ENCODE measurements at regions not wholly inside any gene's neighbourhood (a gene's known extent, or its start where the extent isn't known, plus 50 kb on each side); places are given as distances from the start of the nearest gene placed in this dataset.

DNA sequence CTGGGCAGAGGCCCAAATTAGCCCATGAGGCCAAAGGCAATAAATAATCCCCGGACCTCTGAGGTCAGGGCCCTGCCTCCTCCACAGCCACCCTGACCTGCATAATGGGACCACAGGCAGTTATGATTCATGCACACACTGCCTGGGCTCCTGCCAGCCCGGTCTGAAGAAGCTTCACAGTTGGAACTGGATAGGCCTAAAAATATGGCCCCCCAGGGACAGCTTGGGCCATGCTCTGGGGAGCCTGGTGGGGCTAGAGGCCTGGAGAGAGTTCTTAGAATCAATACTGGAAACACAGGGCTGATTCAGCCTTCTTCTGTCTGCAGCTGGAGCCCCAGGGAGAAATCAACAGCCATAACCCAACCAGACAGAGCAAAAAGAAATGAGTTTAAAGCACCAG lies 112.8 kb upstream of the CADM1 start:
- Histone ChIP-seq H3K4me3 (no peak overlapping the region), H3K9me3 (no peaks in the 10 kb centered on the region), H3K4me1 (peaks cover 6% of the 10 kb centered on the region), H3K36me3 (ENCODE audit: insufficient read depth in 1 of 2, low read depth in 1 of 2) (no peaks in the 10 kb centered on the region), H3K27me3 (ENCODE audit: insufficient read depth in 3 of 3, low read length in 2 of 3) (no peaks in the 10 kb centered on the region), H3K27ac (no peak overlapping the region)
- peak in 3 of 4 donors; percentile 32 to 53 (median 41) for ATAC-seq
- DNase-seq: peak in 1 of 2 donors; percentile 48
- TF ChIP-seq, protein P1, sequence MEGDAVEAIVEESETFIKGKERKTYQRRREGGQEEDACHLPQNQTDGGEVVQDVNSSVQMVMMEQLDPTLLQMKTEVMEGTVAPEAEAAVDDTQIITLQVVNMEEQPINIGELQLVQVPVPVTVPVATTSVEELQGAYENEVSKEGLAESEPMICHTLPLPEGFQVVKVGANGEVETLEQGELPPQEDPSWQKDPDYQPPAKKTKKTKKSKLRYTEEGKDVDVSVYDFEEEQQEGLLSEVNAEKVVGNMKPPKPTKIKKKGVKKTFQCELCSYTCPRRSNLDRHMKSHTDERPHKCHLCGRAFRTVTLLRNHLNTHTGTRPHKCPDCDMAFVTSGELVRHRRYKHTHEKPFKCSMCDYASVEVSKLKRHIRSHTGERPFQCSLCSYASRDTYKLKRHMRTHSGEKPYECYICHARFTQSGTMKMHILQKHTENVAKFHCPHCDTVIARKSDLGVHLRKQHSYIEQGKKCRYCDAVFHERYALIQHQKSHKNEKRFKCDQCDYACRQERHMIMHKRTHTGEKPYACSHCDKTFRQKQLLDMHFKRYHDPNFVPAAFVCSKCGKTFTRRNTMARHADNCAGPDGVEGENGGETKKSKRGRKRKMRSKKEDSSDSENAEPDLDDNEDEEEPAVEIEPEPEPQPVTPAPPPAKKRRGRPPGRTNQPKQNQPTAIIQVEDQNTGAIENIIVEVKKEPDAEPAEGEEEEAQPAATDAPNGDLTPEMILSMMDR (IDR thresholded peaks at IDR 0.05): no peak
- intact Hi-C loops (cut with DNase I): no loop called here
- WGBS, 3 donors: 11 to 19% (median 18%) methylated on average over 2 of the region's 2 CpGs

DNA sequence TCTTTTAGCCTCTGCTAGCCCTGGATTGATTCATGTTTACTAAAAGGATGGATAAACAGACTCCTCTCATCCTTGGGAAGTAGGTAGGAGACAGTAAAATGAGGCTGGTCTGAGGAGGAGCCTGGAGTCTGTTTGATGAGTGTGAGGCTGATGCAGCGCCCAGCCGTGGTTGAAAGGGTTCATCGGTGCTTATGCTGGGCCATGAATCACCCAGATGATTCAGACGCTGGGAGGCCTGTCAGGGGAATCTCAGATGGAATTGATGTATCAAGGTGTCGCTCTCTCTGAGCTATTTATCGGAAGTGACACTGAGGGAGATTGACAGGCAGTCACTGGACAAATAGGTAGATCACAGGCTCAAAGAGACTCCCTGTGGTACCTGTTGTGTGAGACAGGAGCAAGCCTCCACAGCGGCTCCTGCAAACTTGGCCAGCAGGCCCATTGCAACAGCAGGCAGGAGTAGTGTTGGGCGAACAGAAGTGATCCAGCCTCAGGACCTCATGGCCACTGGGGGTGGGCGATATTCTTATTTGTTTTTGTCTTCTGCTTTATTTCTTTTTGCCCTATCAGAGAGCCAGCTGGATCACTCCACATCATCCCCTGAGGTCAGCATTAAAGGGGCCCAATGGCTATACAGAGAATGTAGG lies 109.9 kb upstream of the CADM1 start:
- Histone ChIP-seq H3K4me3 (no peak overlapping the region), H3K36me3 (ENCODE audit: insufficient read depth in 1 of 2, low read depth in 1 of 2) (no peaks in the 10 kb centered on the region), H3K4me1 (peaks cover 2% of the 10 kb centered on the region), H3K9me3 (no peaks in the 10 kb centered on the region), H3K27ac (no peak overlapping the region), H3K27me3 (ENCODE audit: insufficient read depth in 3 of 3, low read length in 2 of 3) (no peaks in the 10 kb centered on the region)
- ATAC-seq (peak in 3 of 4 donors; percentile 40 to 73 (median 60)), DNase-seq (peak in 1 of 2 donors; percentile 15)
- intact Hi-C loops (cut with DNase I): no loop called here
- TF ChIP-seq, protein P1 (IDR thresholded peaks at IDR 0.05): no peak
- WGBS, 3 donors: 87 to 92% (median 89%) methylated on average over 9 of the region's 9 CpGs

DNA sequence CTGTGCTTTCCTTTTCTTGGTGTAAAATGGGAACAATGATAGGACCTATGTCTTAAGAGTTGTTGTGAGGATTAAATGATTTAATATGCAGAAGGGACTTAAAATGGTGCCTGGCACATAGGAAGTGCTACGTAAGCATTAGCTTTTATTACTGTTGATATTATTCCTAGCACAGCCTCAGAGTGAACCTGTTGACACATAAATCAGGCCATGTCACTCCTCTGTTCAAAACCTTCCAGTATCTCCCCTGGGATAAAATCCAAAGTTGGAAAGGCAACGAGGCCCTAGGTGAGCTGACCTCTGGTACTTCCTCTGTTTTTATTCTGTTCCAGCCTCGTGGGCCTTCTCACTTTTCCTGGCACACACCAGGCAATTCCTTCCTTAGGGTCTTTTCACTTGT lies 108.8 kb upstream of the CADM1 start:
- Histone ChIP-seq H3K4me1 (peaks cover 2% of the 10 kb centered on the region), H3K27me3 (ENCODE audit: insufficient read depth in 3 of 3, low read length in 2 of 3) (no peaks in the 10 kb centered on the region), H3K36me3 (ENCODE audit: insufficient read depth in 1 of 2, low read depth in 1 of 2) (no peaks in the 10 kb centered on the region), H3K27ac (no peak overlapping the region), H3K4me3 (no peak overlapping the region), H3K9me3 (no peaks in the 10 kb centered on the region)
- WGBS, 3 donors: 13 to 21% (median 16%) methylated on average over 3 of the region's 3 CpGs
- intact Hi-C loops (cut with DNase I): no loop called here
- TF ChIP-seq, protein P1 (IDR thresholded peaks at IDR 0.05): no peak
- DNase-seq: no peak
- ATAC-seq: peak; percentile 57 to 77 (median 66)

DNA sequence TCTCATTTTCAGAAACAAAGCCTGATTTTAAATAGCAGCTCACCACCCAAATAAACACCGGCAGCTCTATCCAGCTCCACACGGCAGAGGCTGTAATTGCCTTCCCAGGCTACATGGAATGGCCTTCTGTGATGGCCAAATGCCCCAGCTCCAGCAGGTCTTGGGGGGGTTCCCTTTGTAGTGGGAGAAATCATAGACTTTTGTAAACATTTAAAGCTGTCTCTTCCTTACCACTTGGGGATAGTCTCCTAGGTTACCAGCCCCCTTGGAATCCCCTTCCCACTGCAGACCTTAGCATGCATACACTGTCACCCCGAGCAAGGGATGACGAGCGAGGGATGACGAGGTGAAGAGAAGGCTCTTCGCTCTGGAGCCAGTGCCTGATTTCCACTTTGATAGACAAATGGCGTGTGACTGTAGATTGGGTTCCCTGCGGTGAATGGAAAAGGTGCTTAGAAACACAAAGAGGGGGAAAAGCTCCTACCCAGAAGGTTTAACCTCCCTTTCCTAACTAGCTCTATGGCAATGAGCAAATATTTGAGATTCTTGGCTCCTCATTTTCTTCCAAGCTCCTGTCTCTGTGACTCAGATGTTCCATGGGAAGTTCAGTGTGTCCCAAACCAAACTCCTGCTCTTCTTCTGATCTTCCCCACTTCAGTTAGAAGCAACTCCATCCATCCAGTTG lies 108.0 kb upstream of the CADM1 start:
- Histone ChIP-seq H3K9me3 (no peaks in the 10 kb centered on the region), H3K27ac (no peak overlapping the region), H3K27me3 (ENCODE audit: insufficient read depth in 3 of 3, low read length in 2 of 3) (no peaks in the 10 kb centered on the region), H3K4me3 (no peak overlapping the region), H3K4me1 (peaks cover 8% of the 10 kb centered on the region), H3K36me3 (ENCODE audit: insufficient read depth in 1 of 2, low read depth in 1 of 2) (no peaks in the 10 kb centered on the region)
- TF ChIP-seq, protein P1 (IDR thresholded peaks at IDR 0.05): no peak
- DNase-seq (no peak), ATAC-seq (no peak)
- WGBS, 3 donors: 82 to 90% (median 85%) methylated on average over 9 of the region's 9 CpGs
- intact Hi-C loops (cut with DNase I): no loop called here
